ENCODE measurements at regions not wholly inside any gene's neighbourhood (a gene's known extent, or its start where the extent isn't known, plus 50 kb on each side); places are given as distances from the start of the nearest gene placed in this dataset.

DNA sequence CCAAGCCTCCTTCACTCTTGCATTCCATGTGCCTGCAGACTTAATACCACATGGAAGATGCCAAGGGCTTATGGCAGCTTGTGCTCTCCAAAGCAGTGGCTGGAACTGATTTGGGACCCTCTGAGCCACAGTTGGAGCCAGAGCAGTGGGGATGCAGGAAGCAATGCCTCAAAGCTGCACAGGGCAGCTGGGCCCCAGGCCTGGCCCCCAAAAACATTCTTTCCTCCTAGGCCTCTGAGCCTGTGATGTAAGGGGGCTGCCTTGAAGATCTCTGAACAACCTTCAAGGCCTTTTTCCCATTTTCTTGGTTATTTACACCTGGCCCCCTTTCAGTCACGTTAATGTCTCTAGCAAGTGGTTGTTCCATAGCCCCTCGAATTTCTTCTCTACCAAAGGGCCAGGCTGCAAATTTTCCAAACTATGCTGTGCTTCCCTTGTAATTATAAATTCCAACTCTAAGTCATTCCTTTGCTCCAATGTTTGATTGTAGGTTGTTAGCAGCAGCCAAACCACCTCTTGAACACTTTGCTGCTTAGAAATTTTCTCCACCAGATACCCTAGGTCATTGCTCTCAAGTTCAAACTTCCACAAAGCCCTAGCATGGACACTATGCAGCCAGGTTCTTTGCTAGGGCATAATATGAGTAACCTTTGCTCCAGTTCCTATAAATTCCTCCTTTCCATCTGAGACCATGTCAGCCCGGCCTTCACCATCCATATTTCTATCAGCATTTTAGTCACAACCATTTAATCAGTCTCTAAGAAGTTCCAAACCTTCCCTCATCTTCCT is 245.0 kb upstream of the RBBP8 start:
- peaks cover 32% of the 10 kb centered on the region for H3K4me1 Mint-ChIP-seq
- no peak for DNase-seq (ENCODE audit: low spot score in 2 of 2, unreplicated experiment in 2 of 2)
- H3K27me3 Mint-ChIP-seq (ENCODE audit: low read depth), result no peaks in the 10 kb centered on the region
- TF ChIP-seq, protein P1, sequence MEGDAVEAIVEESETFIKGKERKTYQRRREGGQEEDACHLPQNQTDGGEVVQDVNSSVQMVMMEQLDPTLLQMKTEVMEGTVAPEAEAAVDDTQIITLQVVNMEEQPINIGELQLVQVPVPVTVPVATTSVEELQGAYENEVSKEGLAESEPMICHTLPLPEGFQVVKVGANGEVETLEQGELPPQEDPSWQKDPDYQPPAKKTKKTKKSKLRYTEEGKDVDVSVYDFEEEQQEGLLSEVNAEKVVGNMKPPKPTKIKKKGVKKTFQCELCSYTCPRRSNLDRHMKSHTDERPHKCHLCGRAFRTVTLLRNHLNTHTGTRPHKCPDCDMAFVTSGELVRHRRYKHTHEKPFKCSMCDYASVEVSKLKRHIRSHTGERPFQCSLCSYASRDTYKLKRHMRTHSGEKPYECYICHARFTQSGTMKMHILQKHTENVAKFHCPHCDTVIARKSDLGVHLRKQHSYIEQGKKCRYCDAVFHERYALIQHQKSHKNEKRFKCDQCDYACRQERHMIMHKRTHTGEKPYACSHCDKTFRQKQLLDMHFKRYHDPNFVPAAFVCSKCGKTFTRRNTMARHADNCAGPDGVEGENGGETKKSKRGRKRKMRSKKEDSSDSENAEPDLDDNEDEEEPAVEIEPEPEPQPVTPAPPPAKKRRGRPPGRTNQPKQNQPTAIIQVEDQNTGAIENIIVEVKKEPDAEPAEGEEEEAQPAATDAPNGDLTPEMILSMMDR (IDR thresholded peaks at IDR 0.05; ENCODE audit: unreplicated experiment), result no peak
- peaks cover 5% of the 10 kb centered on the region for H3K36me3 Mint-ChIP-seq
- no peak overlapping the region for H3K27ac Mint-ChIP-seq
- peaks cover 16% of the 10 kb centered on the region for H3K9me3 Mint-ChIP-seq
- no peak overlapping the region for H3K4me3 Mint-ChIP-seq

DNA sequence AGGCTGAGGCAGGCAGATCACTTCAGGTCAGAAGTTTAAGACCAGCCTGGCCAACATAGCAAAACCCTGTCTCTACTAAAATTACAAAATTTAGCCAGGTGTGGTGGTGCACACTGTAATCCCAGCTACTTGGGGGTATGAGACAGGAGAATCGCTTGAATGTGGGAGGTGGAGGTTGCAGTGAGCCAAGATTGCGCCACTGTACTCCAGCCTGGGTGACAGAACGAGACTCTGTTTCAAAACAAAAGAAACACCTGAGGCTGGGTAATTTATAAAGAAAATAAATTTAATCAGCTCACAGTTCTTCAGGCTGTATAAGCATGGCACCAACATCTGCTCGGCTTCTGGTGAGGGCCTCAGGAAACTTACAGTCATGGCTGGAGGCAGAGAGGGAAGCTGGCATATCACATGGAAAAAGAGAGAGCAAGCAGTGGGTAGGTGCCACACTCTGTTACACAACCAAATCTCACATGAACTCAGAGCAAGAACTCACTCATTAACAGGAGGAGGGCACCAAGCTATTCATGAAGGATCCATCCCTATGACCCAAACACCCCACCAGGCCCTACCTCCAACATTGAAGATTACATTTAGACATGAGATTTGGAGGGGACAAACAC is 244.1 kb upstream of the RBBP8 start:
- peaks cover 5% of the 10 kb centered on the region for H3K36me3 Mint-ChIP-seq

DNA sequence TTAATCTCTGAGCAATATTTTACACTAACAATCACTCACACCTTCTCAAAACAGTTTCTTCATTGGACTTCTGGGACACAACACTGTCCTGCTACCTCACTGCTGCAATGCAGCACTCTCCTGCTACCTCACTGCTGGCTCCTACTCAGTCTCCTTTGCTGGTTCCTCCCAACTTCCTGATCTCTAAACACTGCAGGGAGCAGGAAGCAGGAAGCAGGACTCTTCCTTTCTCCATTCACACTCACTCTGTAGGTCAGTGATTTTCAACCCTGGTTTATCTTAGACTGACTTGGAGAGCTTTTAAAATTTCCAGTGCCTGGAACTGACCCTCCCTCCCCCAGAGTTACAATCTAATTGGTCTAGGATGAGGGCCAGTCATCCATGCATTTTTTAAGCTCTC is 243.4 kb upstream of the RBBP8 start:
- Mint-ChIP-seq H3K4me1 (peaks cover 29% of the 10 kb centered on the region), H3K27me3 (ENCODE audit: low read depth) (no peaks in the 10 kb centered on the region), H3K27ac (no peak overlapping the region), H3K9me3 (peaks cover 16% of the 10 kb centered on the region), H3K4me3 (no peak overlapping the region), H3K36me3 (peaks cover 5% of the 10 kb centered on the region)
- no peak for DNase-seq (ENCODE audit: low spot score in 2 of 2, unreplicated experiment in 2 of 2)
- TF ChIP-seq, protein P1 (IDR thresholded peaks at IDR 0.05; ENCODE audit: unreplicated experiment), result no peak

More for the DNA sequence above, 244.1 kb upstream of the RBBP8 start:
- peaks cover 29% of the 10 kb centered on the region for H3K4me1 Mint-ChIP-seq
- no peak overlapping the region for H3K27ac Mint-ChIP-seq
- no peak for DNase-seq (ENCODE audit: low spot score in 2 of 2, unreplicated experiment in 2 of 2)
- peaks cover 16% of the 10 kb centered on the region for H3K9me3 Mint-ChIP-seq
- H3K27me3 Mint-ChIP-seq (ENCODE audit: low read depth), result no peaks in the 10 kb centered on the region
- TF ChIP-seq, protein P1 (IDR thresholded peaks at IDR 0.05; ENCODE audit: unreplicated experiment), result no peak
- no peak overlapping the region for H3K4me3 Mint-ChIP-seq

DNA sequence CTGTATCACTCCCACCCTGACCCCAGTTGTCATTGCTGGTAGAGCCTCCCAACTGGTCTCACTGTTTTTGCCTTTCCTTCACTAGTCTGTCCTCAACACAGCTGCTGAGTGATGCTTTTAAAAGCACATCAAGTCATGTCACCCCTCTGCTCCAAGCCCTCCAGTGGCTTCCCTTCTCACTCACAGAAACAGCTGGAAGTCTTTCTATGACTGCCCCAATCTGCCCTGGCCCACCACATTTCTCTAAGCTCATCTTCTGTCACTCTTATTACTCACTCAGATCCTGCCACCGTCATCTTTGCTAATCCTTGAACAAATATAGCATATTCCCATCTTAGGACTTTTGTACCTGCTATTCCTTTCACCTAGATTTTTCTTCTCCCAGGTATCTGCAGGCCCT is 242.6 kb upstream of the RBBP8 start:
- DNase-seq (ENCODE audit: low spot score in 2 of 2, unreplicated experiment in 2 of 2), result no peak
- Mint-ChIP-seq H3K36me3 (peaks cover 5% of the 10 kb centered on the region), H3K27ac (no peak overlapping the region), H3K27me3 (ENCODE audit: low read depth) (no peaks in the 10 kb centered on the region), H3K4me1 (peaks cover 36% of the 10 kb centered on the region), H3K9me3 (peaks cover 16% of the 10 kb centered on the region), H3K4me3 (no peak overlapping the region)
- TF ChIP-seq, protein P1 (IDR thresholded peaks at IDR 0.05; ENCODE audit: unreplicated experiment), result no peak

DNA sequence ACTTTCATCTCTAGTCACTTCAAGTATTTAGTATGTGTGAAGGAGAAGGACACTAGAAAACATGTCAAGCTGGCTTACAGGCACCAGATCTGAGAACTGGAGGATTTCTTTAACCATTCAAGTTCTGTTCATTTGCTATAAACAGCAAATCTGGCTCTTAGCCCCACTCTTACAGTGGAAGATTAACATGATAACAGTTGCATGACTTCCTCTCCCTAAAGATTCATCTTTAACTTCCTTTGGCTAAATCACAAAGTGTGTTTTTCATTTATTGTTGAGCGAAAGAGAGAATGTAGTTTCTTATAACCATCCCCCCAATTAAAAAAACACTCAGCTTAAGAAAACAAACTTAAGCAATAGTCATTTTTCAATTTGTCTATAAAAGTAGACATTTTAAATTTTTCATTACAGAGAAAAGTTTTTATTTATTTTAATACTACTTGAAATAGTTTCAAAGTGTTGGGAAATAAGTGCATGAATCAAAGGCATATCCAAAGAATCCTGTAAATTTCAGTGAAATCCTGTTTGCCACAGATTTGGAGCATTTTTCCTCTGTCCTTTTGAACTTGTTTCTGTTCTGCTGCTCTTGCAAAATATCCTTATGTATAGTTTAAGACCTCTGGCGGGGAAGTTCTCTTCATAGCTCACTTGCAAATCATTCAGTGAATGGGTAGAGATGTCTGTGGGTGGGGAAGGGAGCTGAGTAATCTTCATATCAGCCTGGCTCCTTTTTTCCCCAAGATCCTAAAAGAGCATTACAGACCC is 241.0 kb upstream of the RBBP8 start:
- peaks cover 45% of the 10 kb centered on the region for H3K4me1 Mint-ChIP-seq
- peaks cover 8% of the 10 kb centered on the region for H3K9me3 Mint-ChIP-seq
- peak overlapping the region; percentile 86 for H3K27ac Mint-ChIP-seq
- peaks cover 3% of the 10 kb centered on the region for H3K36me3 Mint-ChIP-seq
- H3K27me3 Mint-ChIP-seq (ENCODE audit: low read depth), result no peaks in the 10 kb centered on the region
- TF ChIP-seq, protein P1 (IDR thresholded peaks at IDR 0.05; ENCODE audit: unreplicated experiment), result no peak
- H3K4me3 Mint-ChIP-seq, result no peak overlapping the region
- no peak for DNase-seq (ENCODE audit: low spot score in 2 of 2, unreplicated experiment in 2 of 2)
